Trophoblast cell (in vitro differentiated cells and primary cell): ENCODE measurements at regions not wholly inside any gene's neighbourhood (a gene's known extent, or its start where the extent isn't known, plus 50 kb on each side); places are given as distances from the start of the nearest gene placed in this dataset.

Experiments
- DNase-seq, 2 donors: peaks; one replicate each; pipeline ENCODE4 v3.0.0-alpha.2; 2016
- H2AFZ ChIP-seq: 2 replicates; pipeline ENCODE4 v1.6.1; 2013; ENCODE audit warnings: low read length, moderate library complexity, mild to moderate bottlenecking; ENCODE audit not compliant: insufficient read depth, poor library complexity
- H2AK5ac ChIP-seq: 2 replicates; pipeline ENCODE4 v1.6.1; 2013; ENCODE audit warnings: mild to moderate bottlenecking, low read length
- H2BK120ac ChIP-seq: 2 replicates; pipeline ENCODE4 v1.6.1; 2013; ENCODE audit warnings: low read length, mild to moderate bottlenecking, moderate library complexity; ENCODE audit not compliant: insufficient read depth, poor library complexity
- H2BK12ac ChIP-seq: 2 replicates; pipeline ENCODE4 v1.6.1; 2013; ENCODE audit warnings: mild to moderate bottlenecking, low read length, moderate library complexity
- H2BK5ac ChIP-seq: 2 replicates; pipeline ENCODE4 v1.6.1; 2013; ENCODE audit warnings: low read length, low read depth, moderate library complexity, mild to moderate bottlenecking; ENCODE audit not compliant: poor library complexity
- H3K14ac ChIP-seq: 2 replicates; pipeline ENCODE4 v1.6.1; 2013; ENCODE audit warnings: mild to moderate bottlenecking, low read length
- H3K18ac ChIP-seq: 2 replicates; pipeline ENCODE4 v1.6.1; 2013; ENCODE audit warnings: mild to moderate bottlenecking, low read length
- H3K23ac ChIP-seq: 2 replicates; pipeline ENCODE4 v1.6.1; 2013; ENCODE audit warnings: low read length
- H3K27ac ChIP-seq: 2 replicates; pipeline ENCODE4 v1.5.1; 2013; ENCODE audit warnings: low read depth, mild to moderate bottlenecking, inconsistent platforms, low read length, moderate library complexity
- H3K27me3 ChIP-seq: 2 replicates; pipeline ENCODE4 v1.6.1; 2013; ENCODE audit warnings: inconsistent platforms, mild to moderate bottlenecking, low read length, moderate library complexity; ENCODE audit not compliant: insufficient read depth
- H3K36me3 ChIP-seq, 2 experiments: 1 replicate in 1 of 2; 2 replicates in 1 of 2; pipeline ENCODE4 v1.6.1; 2013; ENCODE audit warnings: low read length in 2 of 2, mild to moderate bottlenecking in 2 of 2, moderate library complexity in 1 of 2; ENCODE audit not compliant: insufficient read depth in 2 of 2, control insufficient read depth in 1 of 2
- H3K4ac ChIP-seq: 2 replicates; pipeline ENCODE4 v1.6.1; 2013; ENCODE audit warnings: low read depth, mild to moderate bottlenecking, low read length, moderate library complexity
- H3K4me1 ChIP-seq, 2 experiments: 1 replicate in 1 of 2; 2 replicates in 1 of 2; pipeline ENCODE4 v1.6.1; 2013; ENCODE audit warnings: low read length in 2 of 2, mild to moderate bottlenecking in 2 of 2, moderate library complexity in 1 of 2; ENCODE audit not compliant: insufficient read depth in 2 of 2, control insufficient read depth in 1 of 2
- H3K4me2 ChIP-seq: 2 replicates; pipeline ENCODE4 v1.6.1; 2013; ENCODE audit warnings: inconsistent platforms, mild to moderate bottlenecking, low read length, moderate library complexity
- H3K4me3 ChIP-seq: 2 replicates; pipeline ENCODE4 v1.5.1; 2013; ENCODE audit warnings: mild to moderate bottlenecking, low read depth, low read length, inconsistent platforms
- H3K79me1 ChIP-seq: one replicate; pipeline ENCODE4 v1.6.1; 2013; ENCODE audit warnings: low read length
- H3K79me2 ChIP-seq: 2 replicates; pipeline ENCODE4 v1.6.1; 2013; ENCODE audit warnings: low read length, mild to moderate bottlenecking; ENCODE audit not compliant: control insufficient read depth, insufficient read depth, poor library complexity
- H3K9ac ChIP-seq: 2 replicates; pipeline ENCODE4 v1.6.1; 2013; ENCODE audit warnings: mild to moderate bottlenecking, low read length
- H3K9me3 ChIP-seq: 2 replicates; pipeline ENCODE4 v1.6.1; 2013; ENCODE audit warnings: low read depth, mild to moderate bottlenecking, control low read depth, inconsistent platforms, low read length; ENCODE audit not compliant: insufficient read depth
- H4K12ac ChIP-seq: 2 replicates; pipeline ENCODE4 v1.6.1; 2013; ENCODE audit warnings: low read depth, mild to moderate bottlenecking, low read length, moderate library complexity
- H4K8ac ChIP-seq: 2 replicates; pipeline ENCODE4 v1.6.1; 2013; ENCODE audit warnings: low read depth, mild to moderate bottlenecking, low read length, moderate library complexity
- H4K91ac ChIP-seq: one replicate; pipeline ENCODE4 v1.6.1; 2013; ENCODE audit warnings: low read depth, mild to moderate bottlenecking, low read length, moderate library complexity
- WGBS: extraction: QIAGEN DNeasy Blood & Tissue Kit; methylation state at CpG from one replicate; pipeline ENCODE4 v1.1.7; 2013; ENCODE audit warnings: missing lambda C conversion rate; ENCODE audit not compliant: insufficient read length, insufficient coverage; ENCODE audit errors: extremely low coverage; 5-methylcytosine and 5-hydroxymethylcytosine counted together

DNA sequence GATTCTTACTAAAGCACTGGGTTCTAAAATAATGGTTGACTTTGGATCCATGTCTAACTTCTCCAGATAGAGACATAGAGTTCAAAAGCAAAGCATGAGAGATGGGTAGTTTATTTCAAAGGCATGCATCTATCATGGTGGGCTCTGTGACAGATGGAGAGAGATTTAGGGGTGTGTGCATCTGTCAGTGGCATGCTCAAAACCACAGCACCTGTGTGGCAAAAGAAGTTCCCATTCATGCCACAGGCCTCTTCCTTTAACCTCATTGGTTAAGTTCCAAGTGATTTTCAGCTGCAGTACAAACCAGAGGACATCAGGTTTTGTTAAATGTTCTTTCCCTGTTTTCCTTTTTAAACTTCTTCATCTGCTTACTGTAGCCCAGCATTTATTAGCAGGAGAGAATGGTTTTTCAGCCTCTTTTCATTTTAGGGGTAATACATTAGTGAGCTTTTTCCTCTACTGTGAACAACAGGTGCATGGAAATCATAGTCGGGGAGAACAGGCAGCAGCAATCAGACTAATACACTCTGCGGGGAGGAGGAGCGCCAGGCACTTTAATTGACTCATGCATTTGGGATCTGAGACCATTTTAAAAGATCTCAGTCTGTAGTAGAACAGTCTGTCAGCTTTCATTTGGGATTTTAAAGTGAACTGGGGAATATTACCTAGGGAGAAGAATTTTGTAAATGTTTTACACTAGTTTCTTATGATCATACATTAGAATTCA, 52.4 kb upstream of the UPP2 start:
- H3K4ac ChIP-seq, result no peak overlapping the region
- no peaks in the 10 kb centered on the region for H3K9me3 ChIP-seq
- H3K23ac ChIP-seq, result no peak overlapping the region
- H3K36me3 ChIP-seq, result no peaks in the 10 kb centered on the region
- H3K14ac ChIP-seq, result no peak overlapping the region
- no peak overlapping the region for H4K91ac ChIP-seq
- no peak overlapping the region for H2BK5ac ChIP-seq
- no peak overlapping the region for H3K27ac ChIP-seq
- H3K27me3 ChIP-seq, result no peaks in the 10 kb centered on the region
- no peak overlapping the region for H2AFZ ChIP-seq
- H3K9ac ChIP-seq, result no peak overlapping the region
- no peak overlapping the region for H3K18ac ChIP-seq
- H3K4me1 ChIP-seq, result no peaks in the 10 kb centered on the region
- H3K79me1 ChIP-seq, result no peaks in the 10 kb centered on the region
- no CpG with 5 or more reads among the region's 3 CpGs for WGBS
- H3K4me2 ChIP-seq, result no peak overlapping the region
- no peak overlapping the region for H2BK12ac ChIP-seq
- no peak overlapping the region for H2AK5ac ChIP-seq
- no peaks in the 10 kb centered on the region for H3K79me2 ChIP-seq
- H3K4me3 ChIP-seq, result no peak overlapping the region
- H2BK120ac ChIP-seq, result no peak overlapping the region
- no peak for DNase-seq
- no peak overlapping the region for H4K12ac ChIP-seq
- no peak overlapping the region for H4K8ac ChIP-seq

- no peak overlapping the region for H3K27ac ChIP-seq
- no peak overlapping the region for H3K9ac ChIP-seq
- no peak overlapping the region for H2AFZ ChIP-seq
- no peak overlapping the region for H3K4me3 ChIP-seq
- H2BK12ac ChIP-seq, result no peak overlapping the region
- no peak overlapping the region for H3K4me2 ChIP-seq
- no peak overlapping the region for H3K4ac ChIP-seq
- H3K36me3 ChIP-seq, result no peaks in the 10 kb centered on the region
- H3K9me3 ChIP-seq, result no peaks in the 10 kb centered on the region
- H3K4me1 ChIP-seq, result no peaks in the 10 kb centered on the region
- WGBS, result no CpG with 5 or more reads among the region's 3 CpGs
- H3K79me2 ChIP-seq, result no peaks in the 10 kb centered on the region
- no peak overlapping the region for H4K91ac ChIP-seq
- no peaks in the 10 kb centered on the region for H3K27me3 ChIP-seq
- no peak overlapping the region for H4K8ac ChIP-seq
- H2BK120ac ChIP-seq, result no peak overlapping the region
- H3K79me1 ChIP-seq, result no peaks in the 10 kb centered on the region
- no peak overlapping the region for H3K18ac ChIP-seq
- no peak overlapping the region for H4K12ac ChIP-seq
- no peak for DNase-seq
- no peak overlapping the region for H2AK5ac ChIP-seq
- no peak overlapping the region for H3K23ac ChIP-seq
- no peak overlapping the region for H2BK5ac ChIP-seq
- no peak overlapping the region for H3K14ac ChIP-seq
Observed at GRCh38 chr2:158048327-158048726, 53.3 kb upstream of the UPP2 start.

DNA sequence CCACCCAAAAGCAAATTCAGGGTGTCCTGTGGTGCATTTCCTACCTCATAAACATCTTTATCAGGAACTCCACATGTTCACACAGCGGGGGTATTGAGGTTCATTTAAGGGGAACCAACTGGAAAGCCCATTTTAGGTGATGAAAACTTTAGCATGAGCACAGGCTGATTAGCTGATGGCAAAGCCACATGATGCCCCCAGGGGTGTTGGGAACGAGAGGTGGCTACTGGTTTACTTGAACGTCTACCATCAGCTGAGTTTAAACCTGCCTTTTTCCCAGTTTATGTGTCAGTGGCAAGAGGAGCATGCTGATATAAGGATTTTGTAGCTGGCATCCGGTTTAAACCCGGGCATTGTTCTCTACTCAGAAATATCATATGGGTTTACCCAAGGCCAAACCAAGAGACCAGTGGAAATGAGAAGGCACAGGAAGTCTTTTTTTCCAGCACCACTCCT, 54.5 kb upstream of the UPP2 start:
- DNase-seq, result no peak
- Histone ChIP-seq H3K79me1 (no peaks in the 10 kb centered on the region), H3K23ac (no peak overlapping the region), H2BK12ac (no peak overlapping the region), H2BK120ac (no peak overlapping the region), H3K36me3 (no peaks in the 10 kb centered on the region), H4K91ac (no peak overlapping the region), H3K79me2 (no peaks in the 10 kb centered on the region), H3K27ac (no peak overlapping the region), H3K9me3 (no peaks in the 10 kb centered on the region), H2AK5ac (no peak overlapping the region), H3K4me1 (no peaks in the 10 kb centered on the region), H4K8ac (no peak overlapping the region), H3K4me2 (no peak overlapping the region), H3K9ac (no peak overlapping the region), H3K4me3 (no peak overlapping the region), H3K27me3 (no peaks in the 10 kb centered on the region), H3K18ac (no peak overlapping the region), H3K4ac (no peak overlapping the region), H2AFZ (no peak overlapping the region), H4K12ac (no peak overlapping the region), H2BK5ac (no peak overlapping the region), H3K14ac (no peak overlapping the region)
- WGBS, result no CpG with 5 or more reads among the region's 5 CpGs

DNA sequence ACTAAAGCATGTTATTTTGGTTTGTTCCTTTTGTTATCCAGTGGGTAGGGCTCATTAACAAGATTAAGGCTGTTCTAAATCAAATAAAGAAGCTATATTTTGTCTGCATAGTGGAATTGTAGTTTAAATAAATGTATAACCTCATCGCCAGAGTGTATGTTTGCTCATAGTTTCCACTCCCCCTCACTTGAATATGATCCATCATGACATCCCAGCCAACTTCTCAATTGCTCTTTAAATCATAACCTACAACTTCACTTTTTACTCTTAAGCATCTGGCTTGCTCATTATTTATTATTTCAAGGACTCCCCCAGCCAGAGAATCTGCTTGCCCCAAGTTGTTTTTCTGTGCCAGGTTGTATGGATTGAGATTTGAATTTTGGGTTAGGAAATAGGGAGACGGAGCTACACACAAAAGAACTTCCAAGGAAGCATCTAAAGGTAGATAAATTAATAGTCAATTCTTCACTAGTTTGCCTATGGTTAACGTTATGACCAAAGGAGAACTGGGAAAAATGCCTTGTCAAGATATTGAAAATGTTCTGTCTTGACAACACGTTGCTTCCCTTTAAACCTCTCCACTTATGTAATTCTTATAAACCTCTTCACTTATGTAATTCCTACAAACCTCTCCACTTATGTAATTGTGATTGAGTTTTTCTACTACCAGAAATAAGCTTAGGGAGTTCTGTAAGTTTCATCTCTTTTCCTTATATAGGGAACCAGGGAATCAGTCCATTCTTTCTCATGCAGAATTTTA, 55.4 kb upstream of the UPP2 start:
- Histone ChIP-seq H3K79me1 (no peaks in the 10 kb centered on the region), H2BK5ac (no peak overlapping the region), H3K9me3 (no peaks in the 10 kb centered on the region), H3K4me1 (no peaks in the 10 kb centered on the region), H2BK12ac (no peak overlapping the region), H4K8ac (no peak overlapping the region), H2AFZ (no peak overlapping the region), H2AK5ac (no peak overlapping the region), H3K23ac (no peak overlapping the region), H3K79me2 (no peaks in the 10 kb centered on the region), H4K12ac (no peak overlapping the region), H4K91ac (no peak overlapping the region), H2BK120ac (no peak overlapping the region), H3K14ac (no peak overlapping the region), H3K4me3 (no peak overlapping the region), H3K36me3 (no peaks in the 10 kb centered on the region), H3K27ac (no peak overlapping the region), H3K4me2 (no peak overlapping the region), H3K9ac (no peak overlapping the region), H3K4ac (no peak overlapping the region), H3K27me3 (no peaks in the 10 kb centered on the region), H3K18ac (no peak overlapping the region)
- DNase-seq, result no peak
- no CpG with 5 or more reads among the region's 4 CpGs for whole genome bisulfite sequencing
